ENCODE measurements at regions not wholly inside any gene's neighbourhood (a gene's known extent, or its start where the extent isn't known, plus 50 kb on each side); places are given as distances from the start of the nearest gene placed in this dataset.
"Not testable (repeated sequence)": the region's sequence is repeated elsewhere in the genome, so short reads cannot be mapped to it uniquely, and the experiment has no call there.

DNA sequence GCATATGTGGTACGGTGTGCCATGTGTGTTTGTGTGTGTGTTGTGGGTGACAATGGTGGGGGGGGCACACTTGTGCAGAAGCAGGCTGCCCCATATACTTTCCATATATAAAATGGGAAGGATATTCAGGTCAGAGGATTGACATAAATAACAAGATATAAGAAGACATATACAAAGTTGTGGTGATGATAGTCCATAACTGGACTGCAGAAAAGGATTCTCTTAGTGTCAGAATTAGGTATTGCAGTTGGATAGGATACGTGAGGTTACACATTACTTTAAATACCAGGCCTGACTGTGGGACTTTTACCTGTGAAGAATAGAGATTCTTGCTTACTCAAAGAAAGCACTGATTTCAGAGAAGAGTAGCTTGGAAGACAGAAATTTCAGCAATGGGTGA, 1260.3 kb downstream of the EPHA7 start:
- DNase-seq (ENCODE audit: low read depth): no peak

DNA sequence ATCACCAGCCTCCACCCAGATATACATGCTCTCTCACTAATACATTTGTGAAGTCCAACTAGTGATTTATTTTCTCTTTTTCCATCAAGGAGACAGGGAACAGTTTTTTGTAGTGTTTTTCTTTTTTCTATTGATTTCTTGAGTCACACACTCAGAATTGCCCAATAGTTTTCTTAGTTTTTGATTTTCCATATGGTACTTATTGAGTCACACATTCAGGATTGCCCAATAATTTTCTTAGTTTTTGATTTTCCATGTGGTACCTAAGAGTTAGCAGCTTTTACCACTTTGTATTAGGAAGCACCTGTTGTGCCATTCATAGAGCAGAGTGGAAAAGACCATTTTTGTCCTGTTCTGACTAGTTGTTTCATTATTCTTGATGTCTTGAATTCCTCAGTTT, 1268.8 kb downstream of the EPHA7 start:
- no peak for DNase-seq (ENCODE audit: low read depth)

DNA sequence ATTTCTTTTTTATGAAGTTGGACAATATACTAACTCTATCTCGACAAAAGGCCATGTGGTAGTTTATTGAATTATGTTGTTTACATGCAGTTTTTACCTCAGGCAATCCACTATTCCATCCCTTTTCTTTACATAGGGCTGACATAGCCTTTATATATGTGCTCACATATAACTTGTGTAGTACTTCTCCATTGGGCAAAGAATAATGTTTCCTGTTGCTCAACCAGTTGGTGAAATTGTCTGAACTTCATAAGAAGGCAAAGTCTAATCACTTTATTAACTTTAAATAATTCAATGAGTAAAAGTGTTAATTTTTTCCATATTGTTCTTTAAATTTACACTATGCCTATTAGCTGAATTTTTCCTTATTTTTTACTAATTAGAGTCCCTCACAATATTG, 1272.1 kb downstream of the EPHA7 start:
- DNase-seq (ENCODE audit: low read depth): no peak

DNA sequence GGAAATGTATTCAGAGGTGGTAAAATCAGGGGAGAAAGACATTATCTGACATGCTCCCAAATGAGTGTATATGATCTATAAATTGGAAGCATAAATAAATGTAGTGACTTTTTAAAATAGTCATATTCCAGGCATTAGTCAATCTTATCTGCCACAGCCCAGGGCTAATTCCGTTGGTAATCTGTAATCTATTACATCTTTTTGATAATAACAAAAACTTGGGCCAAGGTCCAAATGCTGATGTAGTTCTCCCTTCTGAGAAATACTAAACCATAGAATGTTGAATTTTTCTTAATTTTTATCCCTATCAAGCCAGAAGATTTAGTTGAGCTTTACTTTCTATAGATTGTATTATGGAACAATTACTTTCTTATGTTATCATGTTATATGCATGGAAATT, 1279.8 kb downstream of the EPHA7 start:
- DNase-seq (ENCODE audit: low read depth): no peak

DNA sequence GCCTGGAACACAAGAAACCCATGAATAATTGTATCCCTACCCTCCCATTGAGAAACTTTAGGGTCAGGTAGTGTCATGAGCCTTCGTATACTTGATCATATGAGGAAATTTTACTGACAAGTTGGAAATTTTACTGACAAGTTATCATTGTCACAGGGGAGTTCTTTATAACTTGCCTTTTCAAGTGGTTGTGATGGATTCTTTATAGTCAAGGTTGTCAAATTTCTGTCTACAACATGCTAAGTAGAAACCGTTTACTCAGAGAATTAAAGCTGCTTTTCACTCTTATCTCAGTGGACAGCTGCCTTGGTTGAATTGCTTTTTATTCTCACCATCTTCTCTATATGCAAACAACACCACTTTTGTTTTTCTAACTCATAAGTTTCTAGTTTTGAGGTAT, 1286.4 kb downstream of the EPHA7 start:
- DNase-seq (ENCODE audit: low read depth): no peak

DNA sequence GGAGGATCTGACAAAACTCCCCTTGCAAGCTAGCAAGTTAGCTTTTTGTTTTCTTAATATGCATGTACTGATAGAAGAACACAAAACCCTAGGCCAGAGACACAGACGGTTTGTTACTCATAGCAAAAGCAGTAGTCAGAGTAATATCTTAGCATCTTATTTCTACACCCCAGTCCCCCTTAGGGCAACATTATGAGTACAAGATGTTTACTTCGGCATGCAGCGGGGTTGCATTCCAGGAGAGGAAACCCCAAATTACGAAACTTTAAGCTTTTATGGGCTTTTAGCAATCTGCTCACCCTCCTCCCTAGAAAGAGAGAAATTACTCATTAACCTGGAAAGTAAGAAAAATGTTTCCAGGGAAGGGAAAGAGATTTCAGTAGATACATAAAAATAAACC, 1286.9 kb downstream of the EPHA7 start:
- DNase-seq (ENCODE audit: low read depth): no peak

DNA sequence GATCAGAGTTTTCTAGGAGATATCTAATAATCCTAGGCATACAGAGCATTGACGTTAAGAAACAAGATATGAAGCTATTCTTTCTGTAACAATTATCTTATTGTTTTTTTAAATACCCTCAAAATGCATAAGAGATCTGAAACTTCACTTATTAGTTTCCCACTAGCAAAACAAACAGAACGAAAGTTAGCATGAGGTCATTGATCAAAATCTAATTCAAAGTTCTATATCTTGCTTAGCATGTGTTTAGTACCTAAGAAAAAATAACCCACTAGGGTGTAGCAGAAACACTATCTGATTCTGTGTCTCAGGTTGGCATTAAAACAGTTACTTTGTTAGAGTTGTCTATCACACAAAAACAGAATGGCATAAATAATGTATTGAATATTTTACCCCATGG, 1288.4 kb downstream of the EPHA7 start:
- DNase-seq (ENCODE audit: low read depth): no peak

DNA sequence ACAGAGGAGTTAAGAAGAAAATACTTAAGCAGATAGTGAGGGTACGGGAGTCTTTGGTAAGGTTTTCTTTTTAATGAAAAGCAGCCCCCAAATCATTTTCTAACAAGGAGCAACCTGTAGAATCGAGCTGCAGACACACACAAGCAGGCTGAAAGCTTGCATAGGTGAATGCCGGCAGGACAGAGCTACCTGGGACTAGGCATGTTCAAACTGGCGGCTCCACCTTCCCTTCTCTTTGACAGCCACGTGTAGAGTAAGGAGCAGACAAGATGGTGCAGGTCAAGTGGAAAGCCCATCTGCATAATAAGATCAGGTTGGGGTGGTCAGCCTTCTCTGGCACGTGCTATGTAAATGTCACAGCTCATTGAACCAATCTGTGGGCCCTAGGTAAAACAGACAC, 1292.4 kb downstream of the EPHA7 start:
- DNase-seq (ENCODE audit: low read depth): no peak

DNA sequence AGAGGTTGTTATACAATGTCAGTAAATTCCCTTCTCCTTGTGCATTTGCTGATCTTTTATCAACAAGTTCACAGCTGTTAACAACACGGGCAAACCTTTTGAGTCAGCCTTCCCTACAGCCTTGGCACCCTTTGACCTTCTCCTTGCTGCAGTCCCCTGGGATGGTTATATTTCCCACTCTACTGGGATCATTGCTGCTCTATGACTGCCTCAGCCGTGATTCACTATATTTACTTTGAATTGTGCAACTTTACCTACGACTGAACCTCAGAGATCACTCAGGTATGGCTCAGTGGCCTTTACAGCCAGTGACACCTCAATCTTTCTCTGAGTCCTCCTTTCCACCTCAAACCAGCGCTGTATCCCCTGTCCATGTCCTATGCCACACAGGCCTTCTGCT, 1293.3 kb downstream of the EPHA7 start:
- no peak for DNase-seq (ENCODE audit: low read depth)

DNA sequence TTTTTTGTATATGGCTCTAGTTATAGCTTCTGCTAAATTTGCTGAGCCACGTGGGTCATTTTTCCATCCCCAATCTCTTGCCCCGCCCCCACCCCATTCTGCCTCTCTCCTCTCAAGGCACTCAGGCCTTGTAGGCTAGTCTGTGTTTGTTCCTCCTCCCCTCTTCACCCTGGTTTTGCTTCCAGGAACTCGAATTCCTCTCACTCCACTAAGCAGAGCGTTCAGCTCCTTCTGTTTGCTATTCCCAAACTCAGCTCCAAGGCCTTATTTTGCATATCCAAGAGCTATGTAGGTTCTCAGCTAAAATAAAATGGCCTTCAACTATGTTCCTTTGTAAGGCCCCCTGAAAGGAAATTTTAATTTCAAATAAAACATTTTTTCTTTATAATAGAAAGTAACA, 1293.7 kb downstream of the EPHA7 start:
- DNase-seq (ENCODE audit: low read depth): no peak

DNA sequence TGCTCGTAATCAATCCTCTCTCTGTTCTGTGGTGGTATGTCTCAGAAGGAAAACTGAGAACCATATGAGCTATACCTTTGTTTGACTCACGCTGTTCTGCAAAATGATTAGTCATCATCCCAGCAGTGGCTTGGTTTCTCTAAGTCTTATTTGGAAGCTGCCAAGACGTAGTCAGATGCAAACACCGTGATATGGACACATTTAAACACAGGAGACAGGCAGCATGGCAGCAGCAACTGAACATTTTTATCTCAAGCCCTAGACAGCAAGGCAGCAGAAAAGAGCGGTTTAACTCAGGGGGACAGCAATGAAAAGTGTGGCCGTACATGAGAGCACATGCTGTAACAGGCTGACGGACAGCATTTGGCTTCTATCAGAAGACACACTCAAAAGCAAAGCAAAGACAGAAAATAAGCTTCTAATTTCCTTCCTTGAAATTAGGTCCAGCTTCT, 1295.1 kb downstream of the EPHA7 start:
- DNase-seq (ENCODE audit: low read depth): no peak

DNA sequence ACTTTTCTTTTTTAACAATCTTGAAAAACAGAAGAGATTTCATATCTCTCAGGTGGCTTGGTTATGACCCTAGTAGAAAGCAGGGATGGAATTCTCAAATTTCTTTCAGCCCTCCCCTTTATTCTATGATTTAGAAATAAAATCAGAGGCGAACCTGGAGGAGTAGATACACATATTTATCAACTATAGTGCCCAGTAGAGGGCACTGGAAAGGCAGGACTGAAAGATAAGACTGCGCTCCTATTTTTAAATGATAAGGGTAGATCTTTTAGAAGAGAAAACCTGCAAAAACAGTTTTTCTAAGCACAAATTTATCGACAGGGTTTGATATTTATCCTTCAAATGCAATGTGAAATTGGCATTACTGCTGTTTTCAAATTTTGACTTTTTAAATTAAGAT, 1296.6 kb downstream of the EPHA7 start:
- no peak for DNase-seq (ENCODE audit: low read depth)

DNA sequence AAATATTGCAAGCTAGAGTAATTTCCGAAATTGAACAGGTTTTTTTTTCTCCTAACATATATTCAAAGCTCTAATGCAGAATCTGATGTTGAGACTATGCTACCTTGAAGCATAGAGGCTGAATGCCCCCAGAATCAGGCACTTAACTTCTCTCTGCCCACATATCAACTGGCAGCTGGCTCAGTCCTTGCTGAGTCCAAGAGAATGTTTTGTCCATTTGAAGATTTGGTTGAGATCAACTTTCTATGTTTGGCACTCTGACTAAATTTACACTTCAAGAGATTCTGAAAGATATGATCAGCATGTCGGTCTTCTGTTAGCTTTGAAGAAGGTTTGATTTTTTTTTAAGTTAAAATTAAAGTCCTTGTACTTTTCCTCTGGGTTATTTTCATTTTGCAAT, 1298.1 kb downstream of the EPHA7 start:
- no peak for DNase-seq (ENCODE audit: low read depth)

DNA sequence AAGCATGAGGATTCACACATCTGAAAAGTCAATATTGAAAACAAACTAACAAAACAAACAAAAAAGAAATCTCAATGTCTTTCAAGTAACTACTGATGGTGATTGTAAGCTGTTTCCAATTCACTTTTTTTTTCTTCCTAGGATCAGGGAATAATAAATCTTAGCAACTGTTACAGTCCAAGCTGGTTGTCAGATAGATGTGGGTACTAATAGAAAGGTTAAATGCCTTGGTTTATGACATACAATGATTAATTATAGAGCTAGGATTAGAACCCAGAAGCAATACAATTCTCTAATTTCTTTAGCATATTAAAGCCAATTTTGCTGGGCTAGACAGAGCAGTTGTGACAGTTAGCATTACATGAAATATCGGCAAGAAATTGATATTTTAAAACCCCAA, 1301.6 kb downstream of the EPHA7 start:
- no peak for DNase-seq (ENCODE audit: low read depth)

DNA sequence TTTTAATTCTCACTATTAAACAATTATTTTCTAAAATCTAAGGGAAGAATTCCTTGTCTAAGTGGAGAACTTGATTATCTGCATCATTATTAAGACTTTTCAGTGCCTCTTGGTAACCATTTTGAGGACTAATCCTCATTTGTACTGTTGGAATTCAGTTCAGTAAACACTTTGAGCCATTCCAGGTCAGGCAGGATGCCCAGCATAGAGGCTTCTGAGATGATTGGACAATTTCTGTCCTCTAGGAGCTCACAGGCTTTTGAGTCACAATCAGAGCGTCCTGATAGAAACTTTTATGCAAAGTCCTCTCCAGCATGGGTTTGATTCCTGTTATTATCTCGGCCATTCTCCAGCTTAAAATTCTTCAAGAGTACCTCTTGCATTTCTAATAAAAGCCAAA, 1304.6 kb downstream of the EPHA7 start:
- no peak for DNase-seq (ENCODE audit: low read depth)

DNA sequence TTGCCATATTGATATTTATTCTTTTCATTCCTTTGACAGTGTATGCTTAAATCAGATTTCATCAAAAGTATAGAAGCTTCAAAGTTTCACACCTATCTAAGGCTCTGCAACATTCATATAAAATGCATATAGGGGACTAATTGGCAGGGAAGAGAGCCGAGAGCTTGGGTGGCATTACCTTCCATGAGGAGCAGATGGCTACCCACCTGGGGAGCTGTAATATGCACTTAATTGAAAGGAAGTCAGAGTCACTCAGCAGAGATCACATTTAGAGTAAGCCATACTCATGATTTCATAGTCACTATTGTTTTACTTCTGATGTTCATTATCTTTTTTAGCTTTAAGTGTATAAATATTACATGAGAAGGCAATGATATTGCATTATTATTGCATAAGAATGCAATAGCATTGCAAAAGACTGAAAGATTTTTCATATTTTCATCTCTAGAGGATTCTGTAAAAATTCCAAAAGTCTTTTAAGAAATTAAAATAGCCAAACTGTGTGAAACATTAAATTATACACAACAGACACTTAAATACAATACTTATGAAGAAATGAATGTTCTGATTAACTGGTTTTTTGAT, 1305.2 kb downstream of the EPHA7 start:
- DNase-seq (ENCODE audit: low read depth): no peak

DNA sequence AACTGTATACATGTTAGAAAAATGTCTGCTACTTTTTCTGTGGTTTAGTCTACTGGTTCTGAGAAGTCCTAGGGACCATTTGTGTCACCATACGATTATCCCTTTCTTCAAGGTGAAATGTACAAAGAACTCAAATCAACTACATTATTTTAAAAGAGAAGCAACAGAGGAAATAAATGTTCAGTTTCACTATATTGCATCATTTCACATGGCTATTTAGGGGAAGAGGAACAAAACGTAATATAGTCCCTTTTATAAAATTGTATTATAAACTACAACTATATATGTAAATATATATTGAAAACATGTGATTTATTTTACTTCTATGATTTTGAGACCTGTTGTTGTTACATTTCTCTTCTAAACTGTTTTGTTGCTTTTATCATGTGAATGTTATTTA, 1308.0 kb downstream of the EPHA7 start:
- DNase-seq (ENCODE audit: low read depth): no peak

DNA sequence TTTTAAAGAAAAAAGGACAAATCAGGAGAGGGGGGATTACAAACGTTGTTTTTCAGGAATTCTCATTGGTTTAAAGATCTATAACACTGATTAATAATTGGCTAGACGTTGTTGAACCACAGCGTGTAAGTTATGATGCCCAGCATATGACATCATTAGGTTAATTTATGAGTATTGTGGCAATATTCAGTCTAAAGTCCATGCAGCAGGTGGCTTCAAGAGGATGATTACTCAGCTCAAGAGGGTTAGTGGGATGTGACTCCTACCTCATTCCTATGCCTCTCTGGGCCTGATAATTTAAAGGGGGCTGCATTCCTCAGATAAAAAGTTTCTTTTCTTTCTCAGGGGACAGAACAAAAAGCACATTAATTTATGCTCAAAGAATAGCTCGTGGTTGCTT, 1309.0 kb downstream of the EPHA7 start:
- no peak for DNase-seq (ENCODE audit: low read depth)

DNA sequence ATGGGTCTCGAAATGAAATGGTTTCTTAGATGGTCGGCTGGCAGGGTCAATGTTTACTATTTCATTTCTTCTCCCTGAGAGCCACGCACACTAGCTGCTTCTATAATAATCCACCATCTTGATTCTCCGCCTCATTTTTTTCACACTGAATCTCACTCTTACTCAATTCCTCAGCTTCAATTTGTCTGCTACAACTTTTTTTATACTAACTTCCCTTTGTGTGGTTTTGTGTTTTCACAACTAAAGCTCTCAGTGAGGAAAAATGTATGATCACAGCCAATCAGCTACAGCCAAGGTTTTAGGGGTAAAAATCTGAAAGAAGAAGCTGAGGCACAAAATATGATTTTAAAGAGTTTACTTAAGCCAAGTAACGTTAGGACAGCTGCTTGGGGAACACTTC, 1309.4 kb downstream of the EPHA7 start:
- DNase-seq (ENCODE audit: low read depth): no peak

DNA sequence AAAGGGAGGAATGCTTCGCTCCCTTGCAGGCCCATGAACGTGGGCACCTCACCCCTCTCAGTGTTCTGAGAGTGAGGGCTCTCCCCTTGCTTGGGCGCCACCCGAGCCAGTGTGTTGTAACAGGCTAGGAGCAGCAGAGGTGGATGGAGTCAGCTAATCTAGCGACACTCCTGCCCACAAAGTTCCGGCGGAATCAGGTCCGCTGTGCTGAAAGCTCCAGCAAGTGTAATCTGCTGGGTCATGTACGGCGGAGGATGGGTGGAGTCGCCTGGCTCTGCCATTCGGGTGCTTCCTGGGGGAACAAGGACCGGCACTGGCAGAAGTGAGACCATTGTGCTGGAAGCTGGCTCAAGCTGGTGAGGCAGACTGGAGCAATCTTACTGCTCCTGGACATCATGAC, 1310.1 kb downstream of the EPHA7 start:
- no peak for DNase-seq (ENCODE audit: low read depth)

DNA sequence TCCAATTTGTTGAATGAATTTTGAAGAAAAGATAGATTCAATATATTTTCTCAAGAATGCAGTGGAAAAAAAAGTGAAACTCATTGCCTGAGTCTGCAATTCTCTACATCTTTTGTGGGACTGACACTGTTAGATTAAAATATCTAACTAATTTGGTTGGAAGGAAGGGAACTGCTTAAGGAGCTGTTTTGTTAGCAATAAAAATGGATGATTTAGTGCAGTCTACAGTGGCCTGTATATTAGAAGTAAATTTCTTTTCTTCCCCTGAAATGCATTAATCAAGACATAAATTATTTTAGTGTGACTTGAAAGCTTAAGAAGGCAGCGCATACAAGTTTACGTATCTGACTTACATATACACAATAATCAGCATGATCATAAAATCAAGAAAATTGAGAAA, 1332.6 kb downstream of the EPHA7 start:
- DNase-seq (ENCODE audit: low read depth): no peak

DNA sequence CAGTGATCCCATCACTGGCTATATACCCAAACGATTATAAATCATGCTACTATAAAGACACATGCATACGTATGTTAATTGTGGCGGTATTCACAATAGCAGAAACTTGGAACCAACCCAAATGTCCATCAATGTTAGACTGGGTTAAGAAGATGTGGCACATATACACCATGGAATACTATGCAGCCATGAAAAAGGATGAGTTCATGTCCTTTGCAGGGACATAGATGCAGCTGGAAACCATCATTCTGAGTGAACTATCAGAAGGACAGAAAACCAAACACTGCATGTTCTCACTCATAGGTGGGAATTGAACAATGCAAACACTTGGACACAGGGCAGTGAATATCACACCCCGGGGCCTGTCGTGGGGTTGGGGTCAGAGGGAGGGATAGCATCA, 1335.4 kb downstream of the EPHA7 start:
- not testable (repeated sequence) for DNase-seq (ENCODE audit: low read depth)

DNA sequence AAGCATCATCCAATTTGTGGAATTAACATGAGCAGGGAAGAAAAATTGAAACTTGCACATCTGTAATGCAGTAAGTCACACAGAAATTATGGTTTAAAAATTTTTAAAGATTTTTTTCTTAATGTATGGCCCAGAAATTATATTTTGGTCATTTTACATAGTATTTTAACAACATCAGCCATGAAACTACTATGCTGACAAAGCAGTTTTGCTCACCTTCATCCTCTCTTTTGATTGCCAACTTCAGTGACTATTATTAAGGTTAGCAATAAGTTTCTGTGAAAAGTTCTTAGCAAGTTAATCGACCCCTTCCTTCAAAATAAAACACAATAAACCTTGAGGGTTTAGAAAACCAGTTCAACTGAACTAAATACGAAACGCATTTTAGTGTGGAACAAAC, 1347.0 kb downstream of the EPHA7 start:
- no peak for DNase-seq (ENCODE audit: low read depth)

DNA sequence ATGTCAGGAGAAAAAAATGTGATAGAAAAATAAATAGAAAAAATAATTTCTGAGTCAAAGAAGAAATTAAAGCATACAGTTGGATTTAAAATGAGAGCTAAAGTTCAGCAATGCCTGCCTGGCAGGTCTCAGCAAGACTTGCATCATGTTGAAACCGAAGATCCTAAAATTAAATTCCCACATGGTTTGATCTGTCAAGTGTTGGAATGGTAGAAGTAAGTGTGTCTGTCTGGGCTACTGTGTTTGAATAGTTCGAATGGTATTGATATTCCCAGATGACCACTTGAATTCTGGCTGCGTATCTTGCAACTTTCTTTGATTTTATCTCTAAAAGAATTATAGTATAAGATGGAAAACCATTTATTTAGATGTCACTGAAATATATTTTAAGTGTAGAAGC, 1349.6 kb downstream of the EPHA7 start:
- DNase-seq (ENCODE audit: low read depth): no peak

DNA sequence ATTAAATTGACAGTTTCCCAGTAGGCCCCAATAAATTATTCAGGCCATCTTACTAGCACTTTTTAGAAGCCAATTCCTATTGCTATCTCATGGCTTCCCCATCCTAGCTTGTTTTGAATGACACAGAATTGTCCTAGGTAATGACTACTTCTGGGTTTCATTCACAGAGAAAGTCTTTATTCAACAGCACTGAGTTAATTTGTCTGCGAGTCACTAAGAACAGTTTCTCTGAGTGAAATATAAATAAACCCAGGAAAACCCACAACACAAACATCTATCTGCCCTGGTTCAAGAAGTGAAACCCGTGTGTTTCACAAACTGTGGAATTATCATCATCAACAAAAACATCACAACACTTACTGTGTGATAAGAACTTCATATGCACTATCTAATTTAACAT, 1366.8 kb downstream of the EPHA7 start:
- DNase-seq (ENCODE audit: low read depth): no peak
